ENCODE measurements at regions not wholly inside any gene's neighbourhood (a gene's known extent, or its start where the extent isn't known, plus 50 kb on each side); places are given as distances from the start of the nearest gene placed in this dataset.

DNA sequence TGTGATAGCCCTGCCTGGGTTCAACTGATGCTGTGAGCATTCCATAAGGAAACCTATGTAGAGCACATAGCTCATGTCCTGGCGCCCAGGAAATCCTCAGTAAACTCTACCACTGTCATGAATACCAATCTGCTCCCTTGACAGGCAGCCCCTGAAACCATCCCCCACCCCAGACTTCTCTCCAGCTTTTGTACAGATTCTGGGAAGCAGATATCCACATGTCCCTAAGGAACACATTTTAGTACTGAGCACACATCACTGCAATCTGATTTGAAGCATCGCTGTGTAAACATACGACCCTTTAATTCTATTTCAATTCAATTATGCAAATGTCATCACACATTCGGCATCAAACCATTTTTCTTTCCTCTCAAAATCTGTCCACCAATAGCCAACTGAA, 89.5 kb upstream of the FSTL4 start:
- DNase-seq (ENCODE audit: low spot score): no peak
- TF ChIP-seq EZH2 (IDR thresholded peaks at IDR 0.05; ENCODE audit: borderline replicate concordance, low read depth, low read length, poor library complexity, severe bottlenecking): no peak
- TF ChIP-seq CTCF (conservative IDR thresholded peaks at IDR 0.05; ENCODE audit: low read depth, low read length): no peak
- intact Hi-C loops (cut with micrococcal nuclease; ENCODE audit: unreplicated experiment): no loop called here
- no peak overlapping the region for H3K4me3 ChIP-seq (ENCODE audit: low read depth, low read length, poor library complexity, severe bottlenecking)
- BruUV-seq (replicated peaks): no TSS peak
- ChIA-PET POLR2A (ENCODE audit: low non-redundant PET) (interaction anchor here (0.6 kb wide), 1 partner anchor 1831 kb away, joined by 3 read pairs; no protein-coding TSS in a partner anchor), CTCF (no interaction called here)
- H3K9me3 ChIP-seq (ENCODE audit: low read depth, low read length, poor library complexity, severe bottlenecking): no peaks in the 10 kb centered on the region
- no peak overlapping the region for H3K27ac ChIP-seq (ENCODE audit: low read depth, low read length, poor library complexity, severe bottlenecking)
- no peaks in the 10 kb centered on the region for H3K27me3 ChIP-seq (replicated peaks; ENCODE audit: insufficient read depth, low read depth, low read length, poor library complexity)
- H3K36me3 ChIP-seq (ENCODE audit: insufficient read depth, low read length, poor library complexity, severe bottlenecking): no peaks in the 10 kb centered on the region
- H3K4me1 ChIP-seq (ENCODE audit: insufficient read depth, low read length, poor library complexity, severe bottlenecking): no peaks in the 10 kb centered on the region

DNA sequence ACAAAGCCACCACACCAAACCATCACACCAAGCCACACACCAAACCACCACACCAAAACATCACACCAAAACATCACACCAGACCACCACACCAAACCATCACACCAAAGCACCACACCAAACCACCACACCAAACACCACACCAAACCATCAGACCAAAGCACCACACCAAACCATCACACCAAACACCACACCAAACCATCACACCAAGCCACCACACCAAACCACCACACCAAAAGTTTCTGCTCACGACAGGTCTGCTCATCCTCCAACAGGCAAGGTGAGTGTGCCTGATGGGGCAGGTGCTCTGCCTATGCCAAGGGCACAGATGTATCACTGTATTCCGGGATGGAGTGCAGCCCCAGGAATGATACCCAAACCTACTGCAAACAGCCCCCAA, 87.9 kb upstream of the FSTL4 start:
- TF ChIP-seq EZH2 (IDR thresholded peaks at IDR 0.05; ENCODE audit: borderline replicate concordance, low read depth, low read length, poor library complexity, severe bottlenecking) (no peak), CTCF (conservative IDR thresholded peaks at IDR 0.05; ENCODE audit: low read depth, low read length) (no peak)
- intact Hi-C loops (cut with micrococcal nuclease; ENCODE audit: unreplicated experiment): no loop called here
- Histone ChIP-seq H3K27me3 (replicated peaks; ENCODE audit: insufficient read depth, low read depth, low read length, poor library complexity) (no peaks in the 10 kb centered on the region), H3K36me3 (ENCODE audit: insufficient read depth, low read length, poor library complexity, severe bottlenecking) (no peaks in the 10 kb centered on the region), H3K4me1 (ENCODE audit: insufficient read depth, low read length, poor library complexity, severe bottlenecking) (no peaks in the 10 kb centered on the region), H3K4me3 (ENCODE audit: low read depth, low read length, poor library complexity, severe bottlenecking) (no peak overlapping the region), H3K27ac (ENCODE audit: low read depth, low read length, poor library complexity, severe bottlenecking) (no peak overlapping the region), H3K9me3 (ENCODE audit: low read depth, low read length, poor library complexity, severe bottlenecking) (no peaks in the 10 kb centered on the region)
- no TSS peak for BruUV-seq (replicated peaks)
- CTCF ChIA-PET: no interaction called here
- POLR2A ChIA-PET (ENCODE audit: low non-redundant PET): no interaction called here
- no peak for DNase-seq (ENCODE audit: low spot score)

GRCh38 chr5:133698646-133699526, 86.5 kb upstream of the FSTL4 start:
- H3K27ac ChIP-seq (ENCODE audit: low read depth, low read length, poor library complexity, severe bottlenecking): no peak overlapping the region
- POLR2A ChIA-PET (ENCODE audit: low non-redundant PET): no interaction called here
- no peak overlapping the region for H3K4me3 ChIP-seq (ENCODE audit: low read depth, low read length, poor library complexity, severe bottlenecking)
- intact Hi-C loops (cut with micrococcal nuclease; ENCODE audit: unreplicated experiment): no loop called here
- no TSS peak for BruUV-seq (replicated peaks)
- CTCF ChIA-PET: no interaction called here
- H3K36me3 ChIP-seq (ENCODE audit: insufficient read depth, low read length, poor library complexity, severe bottlenecking): no peaks in the 10 kb centered on the region
- TF ChIP-seq EZH2 (IDR thresholded peaks at IDR 0.05; ENCODE audit: borderline replicate concordance, low read depth, low read length, poor library complexity, severe bottlenecking): no peak
- no peak for TF ChIP-seq CTCF (conservative IDR thresholded peaks at IDR 0.05; ENCODE audit: low read depth, low read length)
- no peaks in the 10 kb centered on the region for H3K9me3 ChIP-seq (ENCODE audit: low read depth, low read length, poor library complexity, severe bottlenecking)
- no peaks in the 10 kb centered on the region for H3K27me3 ChIP-seq (replicated peaks; ENCODE audit: insufficient read depth, low read depth, low read length, poor library complexity)
- DNase-seq (ENCODE audit: low spot score): no peak
- H3K4me1 ChIP-seq (ENCODE audit: insufficient read depth, low read length, poor library complexity, severe bottlenecking): no peaks in the 10 kb centered on the region
